MCF 10A (cell line): ENCODE measurements at regions not wholly inside any gene's neighbourhood (a gene's known extent, or its start where the extent isn't known, plus 50 kb on each side); places are given as distances from the start of the nearest gene placed in this dataset.

ENCODE experiments used
- BruUV-seq: library from RNA; stranded (reverse); fragments of 400-500 nt; replicated peaks from 2 replicates; lab custom pipeline; 2021; lab: Mats Ljungman, UMichigan
- CTCF ChIA-PET: fragments of 300-600 bp; sonication (Branson Sonifier 250); formaldehyde crosslinking; extraction: SDS; loops from one replicate; lab custom pipeline; 2021; ENCODE audit warnings: antibody characterized with exemption, inconsistent platforms; lab: Yijun Ruan, JAX
- POLR2A ChIA-PET: fragments of 300-600, 350-650 bp; sonication (Branson Sonifier 250); formaldehyde crosslinking; extraction: SDS; loops from one replicate; lab custom pipeline; 2020; ENCODE audit warnings: antibody characterized with exemption, inconsistent platforms; lab: Yijun Ruan, JAX
- DNase-seq: peaks from one replicate; pipeline ENCODE4 v3.0.0-alpha.2; 2018; ENCODE audit not compliant: unreplicated experiment
- H3K27ac Mint-ChIP-seq: one replicate; pipeline ENCODE4 v1.8.0; 2022; ENCODE audit warnings: mild to moderate bottlenecking, low read depth, mixed read lengths; ENCODE audit not compliant: unreplicated experiment
- H3K27me3 Mint-ChIP-seq: one replicate; pipeline ENCODE4 v1.8.0; 2022; ENCODE audit warnings: mixed read lengths; ENCODE audit not compliant: insufficient read depth, unreplicated experiment
- H3K36me3 Mint-ChIP-seq: one replicate; pipeline ENCODE4 v1.8.0; 2022; ENCODE audit warnings: mild to moderate bottlenecking, moderate library complexity, mixed read lengths; ENCODE audit not compliant: insufficient read depth, unreplicated experiment
- H3K4me1 Mint-ChIP-seq: one replicate; pipeline ENCODE4 v1.8.0; 2022; ENCODE audit warnings: mixed read lengths; ENCODE audit not compliant: insufficient read depth, unreplicated experiment
- H3K4me3 Mint-ChIP-seq: one replicate; pipeline ENCODE4 v1.8.0; 2022; ENCODE audit warnings: mild to moderate bottlenecking, moderate library complexity, mixed read lengths; ENCODE audit not compliant: unreplicated experiment
- H3K9me3 Mint-ChIP-seq: one replicate; pipeline ENCODE4 v1.8.0; 2022; ENCODE audit warnings: mixed read lengths; ENCODE audit not compliant: unreplicated experiment
- intact Hi-C: fragments of 100-400 bp; cut with micrococcal nuclease; formaldehyde crosslinking; loops from 2 replicates; pipeline ENCODE4 v1.14.1; 2022
- TF ChIP-seq, protein P1 (sequence below): fragments of 200-600 bp; IDR thresholded peaks from one replicate; pipeline ENCODE4 v1.8.0; 2022; ENCODE audit warnings: antibody characterized with exemption, mild to moderate bottlenecking; ENCODE audit not compliant: unreplicated experiment

DNA sequence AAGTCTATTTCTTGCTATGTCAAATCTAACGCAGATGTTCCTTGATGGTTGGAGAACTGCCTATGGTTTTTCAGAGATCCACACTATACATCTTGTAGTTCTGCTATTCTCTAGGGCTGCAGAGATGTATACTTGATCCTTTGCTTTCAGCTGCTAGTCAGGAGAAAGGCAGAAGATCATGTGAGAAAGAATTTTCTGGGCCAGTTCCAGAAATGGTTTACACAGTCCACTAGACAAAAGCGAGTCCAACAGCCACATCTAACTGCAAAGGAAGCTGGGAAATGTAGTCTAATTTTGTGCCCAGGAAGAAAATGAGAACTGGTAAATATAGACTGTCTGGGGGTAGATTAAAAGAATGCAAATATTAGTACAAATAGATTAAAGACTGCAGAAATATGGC, 394.3 kb upstream of the SLIT2 start:
- no peak overlapping the region for H3K4me3 Mint-ChIP-seq
- no peak for DNase-seq
- CTCF ChIA-PET: interaction anchor here (1.2 kb wide), 1 partner anchor 38 kb away, joined by 3 read pairs; no protein-coding TSS in a partner anchor
- H3K27me3 Mint-ChIP-seq: no peaks in the 10 kb centered on the region
- POLR2A ChIA-PET: no interaction called here
- TF ChIP-seq, protein P1, sequence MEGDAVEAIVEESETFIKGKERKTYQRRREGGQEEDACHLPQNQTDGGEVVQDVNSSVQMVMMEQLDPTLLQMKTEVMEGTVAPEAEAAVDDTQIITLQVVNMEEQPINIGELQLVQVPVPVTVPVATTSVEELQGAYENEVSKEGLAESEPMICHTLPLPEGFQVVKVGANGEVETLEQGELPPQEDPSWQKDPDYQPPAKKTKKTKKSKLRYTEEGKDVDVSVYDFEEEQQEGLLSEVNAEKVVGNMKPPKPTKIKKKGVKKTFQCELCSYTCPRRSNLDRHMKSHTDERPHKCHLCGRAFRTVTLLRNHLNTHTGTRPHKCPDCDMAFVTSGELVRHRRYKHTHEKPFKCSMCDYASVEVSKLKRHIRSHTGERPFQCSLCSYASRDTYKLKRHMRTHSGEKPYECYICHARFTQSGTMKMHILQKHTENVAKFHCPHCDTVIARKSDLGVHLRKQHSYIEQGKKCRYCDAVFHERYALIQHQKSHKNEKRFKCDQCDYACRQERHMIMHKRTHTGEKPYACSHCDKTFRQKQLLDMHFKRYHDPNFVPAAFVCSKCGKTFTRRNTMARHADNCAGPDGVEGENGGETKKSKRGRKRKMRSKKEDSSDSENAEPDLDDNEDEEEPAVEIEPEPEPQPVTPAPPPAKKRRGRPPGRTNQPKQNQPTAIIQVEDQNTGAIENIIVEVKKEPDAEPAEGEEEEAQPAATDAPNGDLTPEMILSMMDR: no peak
- peaks cover 8% of the 10 kb centered on the region for H3K9me3 Mint-ChIP-seq
- no peaks in the 10 kb centered on the region for H3K4me1 Mint-ChIP-seq
- intact Hi-C loops: loop anchor here (10.0 kb wide), 1 partner anchor 633 kb away; no protein-coding TSS in a partner anchor
- BruUV-seq: no TSS peak
- H3K36me3 Mint-ChIP-seq: no peaks in the 10 kb centered on the region
- no peak overlapping the region for H3K27ac Mint-ChIP-seq

DNA sequence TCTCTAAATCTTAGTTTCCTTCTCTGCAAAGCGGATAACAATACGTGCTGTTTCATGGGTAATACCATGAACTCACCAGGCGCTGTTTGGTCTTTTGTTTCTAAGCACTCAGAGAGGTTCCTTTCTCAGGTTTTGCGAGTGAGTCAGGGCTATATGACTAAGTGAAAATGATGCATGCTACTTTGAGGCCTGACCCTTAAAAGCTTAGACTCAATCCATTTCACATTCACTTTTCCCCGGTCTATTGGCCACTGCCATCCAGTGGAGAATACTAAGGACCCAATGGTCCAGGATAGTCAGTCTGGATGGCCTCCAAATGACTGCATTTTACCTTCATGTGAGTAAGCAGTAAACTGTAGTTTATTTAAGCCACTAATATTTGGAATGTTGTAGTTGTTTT, 400.8 kb upstream of the SLIT2 start:
- H3K4me1 Mint-ChIP-seq: peaks cover 7% of the 10 kb centered on the region
- peak; percentile 77 for DNase-seq
- no peak overlapping the region for H3K4me3 Mint-ChIP-seq
- H3K36me3 Mint-ChIP-seq: no peaks in the 10 kb centered on the region
- intact Hi-C loops: loop anchor here (1.0 to 10.0 kb wide), 5 partner anchors 364 to 626 kb away; no protein-coding TSS in a partner anchor
- peak overlapping the region; percentile 33 for H3K27ac Mint-ChIP-seq
- BruUV-seq: no TSS peak
- peaks cover 8% of the 10 kb centered on the region for H3K9me3 Mint-ChIP-seq
- CTCF ChIA-PET: interaction anchor here (0.7 to 0.8 kb wide), 2 partner anchors 205 to 1842 kb away, joined by 3 read pairs; no protein-coding TSS in a partner anchor
- TF ChIP-seq, protein P1: no peak
- H3K27me3 Mint-ChIP-seq: no peaks in the 10 kb centered on the region
- POLR2A ChIA-PET: no interaction called here

DNA sequence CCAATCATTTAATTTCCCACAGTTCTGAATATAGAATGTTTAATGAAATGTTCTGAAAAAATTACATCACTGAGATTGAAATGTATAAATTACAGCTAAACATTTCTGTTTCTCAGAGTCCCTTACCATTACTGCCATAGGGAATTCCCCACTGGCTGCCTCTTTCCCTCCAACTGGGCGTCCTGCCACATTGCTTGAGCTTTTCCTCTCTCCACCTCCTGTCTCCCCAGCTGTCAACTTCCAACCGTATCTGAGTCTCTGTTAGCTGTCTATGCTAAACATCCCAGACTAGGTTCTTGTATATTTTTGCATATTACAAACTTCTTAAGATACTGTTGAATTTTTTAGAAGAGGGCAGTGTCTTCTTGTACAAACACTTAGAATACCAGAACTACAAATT, 407.3 kb upstream of the SLIT2 start:
- no TSS peak for BruUV-seq
- H3K4me3 Mint-ChIP-seq: no peak overlapping the region

DNA sequence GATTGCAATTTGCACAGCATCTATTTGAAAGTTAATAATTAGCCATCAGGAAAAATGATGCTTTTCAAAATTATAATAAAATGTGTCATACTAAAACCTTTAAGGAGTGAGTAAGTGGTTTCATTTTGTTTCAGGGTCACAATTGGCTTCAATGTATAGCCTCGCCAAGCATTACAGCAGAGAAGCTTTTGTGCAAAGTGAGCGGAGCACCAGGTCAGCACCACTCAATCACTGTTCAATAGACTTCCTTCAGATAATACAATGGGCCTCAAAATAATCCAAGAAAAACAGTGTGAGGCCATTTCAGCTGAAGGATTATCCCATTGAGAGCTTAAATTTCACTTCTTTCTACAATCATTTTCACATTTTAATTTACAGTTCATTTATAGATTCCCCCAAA, 409.2 kb upstream of the SLIT2 start:
- H3K36me3 Mint-ChIP-seq: no peaks in the 10 kb centered on the region
- no peaks in the 10 kb centered on the region for H3K9me3 Mint-ChIP-seq
- CTCF ChIA-PET: no interaction called here
- H3K27me3 Mint-ChIP-seq: no peaks in the 10 kb centered on the region
- no peak overlapping the region for H3K4me3 Mint-ChIP-seq
- H3K4me1 Mint-ChIP-seq: peaks cover 5% of the 10 kb centered on the region
- TF ChIP-seq, protein P1: no peak
- DNase-seq: no peak
- no TSS peak for BruUV-seq
- POLR2A ChIA-PET: interaction anchor here (0.5 to 0.7 kb wide), 2 partner anchors 99 to 635 kb away, joined by 3 to 4 read pairs; no protein-coding TSS in a partner anchor
- intact Hi-C loops: no loop called here
- H3K27ac Mint-ChIP-seq: no peak overlapping the region

More for the DNA sequence above, 407.3 kb upstream of the SLIT2 start:
- intact Hi-C loops: no loop called here
- peak; percentile 36 for DNase-seq
- CTCF ChIA-PET: interaction anchor here (0.5 kb wide), 2 partner anchors 387 to 535 kb away, joined by 3 read pairs; no protein-coding TSS in a partner anchor
- Mint-ChIP-seq H3K4me1 (peaks cover 5% of the 10 kb centered on the region), H3K36me3 (no peaks in the 10 kb centered on the region), H3K27me3 (no peaks in the 10 kb centered on the region), H3K9me3 (no peaks in the 10 kb centered on the region), H3K27ac (no peak overlapping the region)
- POLR2A ChIA-PET: interaction anchor here (0.6 kb wide), 1 partner anchor 87 kb away, joined by 3 read pairs; no protein-coding TSS in a partner anchor
- TF ChIP-seq, protein P1: no peak
